ENCODE measurements at regions not wholly inside any gene's neighbourhood (a gene's known extent, or its start where the extent isn't known, plus 50 kb on each side); places are given as distances from the start of the nearest gene placed in this dataset.

- peak; percentile 97 for DNase-seq (ENCODE audit: low read depth)
Measured at GRCh38 chr1:8089535-8090228, 63.6 kb upstream of the ERRFI1 start.

GRCh38 chr1:8086055-8086454 is 59.9 kb upstream of the ERRFI1 start:
- no peak for DNase-seq (ENCODE audit: low read depth)

GRCh38 chr1:8084913-8085312 is 58.8 kb upstream of the ERRFI1 start:
- DNase-seq (ENCODE audit: low read depth), result no peak

- DNase-seq (ENCODE audit: low read depth), result peak; percentile 83
Measured at GRCh38 chr1:8083739-8084484, 57.8 kb upstream of the ERRFI1 start.

GRCh38 chr1:8082945-8083344 is 56.8 kb upstream of the ERRFI1 start:
- peak; percentile 93 for DNase-seq (ENCODE audit: low read depth)

GRCh38 chr1:8078176-8078671 is 52.1 kb upstream of the ERRFI1 start:
- peak; percentile 95 for DNase-seq (ENCODE audit: low read depth)

- DNase-seq (ENCODE audit: low read depth), result no peak
Measured at GRCh38 chr1:8077602-8078001, 51.5 kb upstream of the ERRFI1 start.

GRCh38 chr1:8077120-8077573 is 51.0 kb upstream of the ERRFI1 start:
- peak; percentile 100 for DNase-seq (ENCODE audit: low read depth)

GRCh38 chr1:8076176-8076575 is 50.1 kb upstream of the ERRFI1 start:
- DNase-seq (ENCODE audit: low read depth), result no peak
